Esophagus squamous epithelium (tissue), 5 donors: ENCODE measurements at regions not wholly inside any gene's neighbourhood (a gene's known extent, or its start where the extent isn't known, plus 50 kb on each side); places are given as distances from the start of the nearest gene placed in this dataset.
"Not testable (repeated sequence)": the region's sequence is repeated elsewhere in the genome, so short reads cannot be mapped to it uniquely, and the experiment has no call there.

Experiments
- DNase-seq: peaks from one replicate; lab custom pipeline; 2025; lab: John Stamatoyannopoulos, UW
- H3K27ac ChIP-seq, 4 donors: fragments of 200-600 bp; sonication (generic); one replicate each; pipeline ENCODE4 v1.5.1; 2016 to 2019; ENCODE audit warnings: mild to moderate bottlenecking in 1 of 4
- H3K27me3 ChIP-seq, 4 donors: fragments of 200-600 bp; sonication (generic); 1 replicate in 3 of 4; 2 replicates in 1 of 4; pipeline versions ENCODE4 v1.5.1 to v1.6.0; 2017 to 2021; ENCODE audit warnings: antibody characterized with exemption in 1 of 4
- H3K36me3 ChIP-seq, 3 donors: fragments of 200-600 bp; sonication (generic); one replicate each; pipeline ENCODE4 v1.5.1; 2016 to 2019
- H3K4me1 ChIP-seq, 3 donors: fragments of 200-600 bp; sonication (generic); one replicate each; pipeline ENCODE4 v1.5.1; 2017 to 2019
- H3K4me3 ChIP-seq, 4 donors: fragments of 200-600 bp; sonication (generic); 1 replicate in 3 of 4; 2 replicates in 1 of 4; pipeline ENCODE4 v1.5.1; 2016 to 2019; ENCODE audit warnings: mild to moderate bottlenecking in 2 of 4, moderate library complexity in 1 of 4
- H3K9me3 ChIP-seq, 3 donors: fragments of 200-600 bp; sonication (generic); one replicate each; pipeline ENCODE4 v1.5.1; 2016 to 2019
- CTCF ChIP-seq, 6 experiments: fragments of 450-650 bp in 4 of 6; fragments of 200-600 bp in 2 of 6; sonication (generic) in 2 of 6; IDR thresholded peaks; one replicate each; pipeline ENCODE4 v1.5.1; 2016 to 2019; ENCODE audit warnings: antibody characterized with exemption in 6 of 6, mild to moderate bottlenecking in 4 of 6, moderate library complexity in 4 of 6
- POLR2A ChIP-seq, 4 donors: fragments of 450-650 bp; IDR thresholded peaks; one replicate each; pipeline ENCODE4 v1.6.1; 2017; ENCODE audit warnings: antibody characterized with exemption in 4 of 4, mild to moderate bottlenecking in 4 of 4, moderate library complexity in 3 of 4
- WGBS, 2 donors: methylation state at CpG; one replicate each; pipeline ENCODE4 v1.1.5; 2018; 5-methylcytosine and 5-hydroxymethylcytosine counted together
- intact Hi-C: fragments of 100-400 bp; cut with DNase I; formaldehyde crosslinking; loops from one replicate; pipeline ENCODE4 v1.15.0; 2022
- donor health status: DM: yes; HTN: yes; CAD: no.

- Histone ChIP-seq H3K36me3 (no peaks in the 10 kb centered on the region), H3K9me3 (no peaks in the 10 kb centered on the region), H3K4me3 (no peak overlapping the region), H3K4me1 (peaks cover 0 to 6% (median 4%) of the 10 kb centered on the region in 3 donors), H3K27me3 (peaks cover 0 to 81% (median under 1%) of the 10 kb centered on the region in 4 donors), H3K27ac (no peak overlapping the region)
- no peak for TF ChIP-seq CTCF (IDR thresholded peaks at IDR 0.05)
- no peak for TF ChIP-seq POLR2A (IDR thresholded peaks at IDR 0.05)
- 65 to 66% methylated on average over 2 of the region's 2 CpGs for WGBS, 2 donors
- no peak for DNase-seq
- intact Hi-C loops, result no loop called here
These were observed 84.9 kb downstream of the ASCL4 start for GRCh38 chr12:107859367-107859766.

GRCh38 chr12:107864235-107864634 is 89.7 kb downstream of the ASCL4 start:
- TF ChIP-seq POLR2A (IDR thresholded peaks at IDR 0.05) (no peak), CTCF (IDR thresholded peaks at IDR 0.05) (no peak)
- no peak for DNase-seq
- peaks cover 0 to 78% (median 3%) of the 10 kb centered on the region in 4 donors for H3K27me3 ChIP-seq
- no peak overlapping the region for H3K27ac ChIP-seq
- no peaks in the 10 kb centered on the region for H3K36me3 ChIP-seq
- 44% methylated on average over 6 of the region's 33 CpGs; no CpG with 5 or more reads in 1 of the 2 donors for WGBS, 2 donors
- H3K4me1 ChIP-seq, result peaks cover 0 to 7% (median 4%) of the 10 kb centered on the region in 3 donors
- H3K9me3 ChIP-seq, result no peaks in the 10 kb centered on the region
- intact Hi-C loops, result no loop called here
- H3K4me3 ChIP-seq, result peak overlapping the region in 3 of 4 donors; percentile 7 to 52 (median 31)

- H3K4me1 ChIP-seq, H3K27ac ChIP-seq, H3K36me3 ChIP-seq, DNase-seq, H3K9me3 ChIP-seq, intact Hi-C loops: not testable (repeated sequence)
- WGBS, 2 donors, result 67 to 80% methylated on average over 8 to 11 of the region's 12 CpGs
- Histone ChIP-seq H3K27me3 (peaks cover 0 to 78% (median 3%) of the 10 kb centered on the region in 4 donors), H3K4me3 (peak overlapping the region in 1 of 4 donors; percentile 7)
These were observed 90.2 kb downstream of the ASCL4 start for GRCh38 chr12:107864727-107865126.

GRCh38 chr12:107873223-107873622 is 98.7 kb downstream of the ASCL4 start:
- Histone ChIP-seq H3K4me3 (no peak overlapping the region), H3K27me3 (peaks cover 0 to 55% (median 0%) of the 10 kb centered on the region in 4 donors), H3K4me1 (no peaks in the 10 kb centered on the region), H3K36me3 (no peaks in the 10 kb centered on the region), H3K9me3 (no peaks in the 10 kb centered on the region), H3K27ac (no peak overlapping the region)
- intact Hi-C loops, result no loop called here
- WGBS, 2 donors, result 46 to 52% methylated on average over 8 to 13 of the region's 14 CpGs
- no peak for DNase-seq
- no peak for TF ChIP-seq POLR2A (IDR thresholded peaks at IDR 0.05)
- no peak for TF ChIP-seq CTCF (IDR thresholded peaks at IDR 0.05)

GRCh38 chr12:107875786-107876185 is 101.3 kb downstream of the ASCL4 start:
- Histone ChIP-seq H3K27ac (no peak overlapping the region), H3K27me3 (peaks cover 0 to 38% (median 0%) of the 10 kb centered on the region in 4 donors), H3K36me3 (no peaks in the 10 kb centered on the region), H3K4me3 (no peak overlapping the region), H3K9me3 (no peaks in the 10 kb centered on the region), H3K4me1 (no peaks in the 10 kb centered on the region)
- intact Hi-C loops, result no loop called here
- DNase-seq, result no peak
- no peak for TF ChIP-seq CTCF (IDR thresholded peaks at IDR 0.05)
- no peak for TF ChIP-seq POLR2A (IDR thresholded peaks at IDR 0.05)
- WGBS, 2 donors, result 65 to 81% methylated on average over 7 of the region's 7 CpGs
